Stimulated activated CD8-positive, alpha-beta memory T cell treated with anti-CD3 and anti-CD28 coated beads, Interleukin-15, amount 100 ng/mL, for 24 hours (primary cell): ENCODE measurements at regions not wholly inside any gene's neighbourhood (a gene's known extent, or its start where the extent isn't known, plus 50 kb on each side); places are given as distances from the start of the nearest gene placed in this dataset.

ENCODE experiments used
- DNase-seq: peaks from one replicate; pipeline ENCODE4 v3.0.0-alpha.2; 2020; ENCODE audit warnings: low read depth

DNA sequence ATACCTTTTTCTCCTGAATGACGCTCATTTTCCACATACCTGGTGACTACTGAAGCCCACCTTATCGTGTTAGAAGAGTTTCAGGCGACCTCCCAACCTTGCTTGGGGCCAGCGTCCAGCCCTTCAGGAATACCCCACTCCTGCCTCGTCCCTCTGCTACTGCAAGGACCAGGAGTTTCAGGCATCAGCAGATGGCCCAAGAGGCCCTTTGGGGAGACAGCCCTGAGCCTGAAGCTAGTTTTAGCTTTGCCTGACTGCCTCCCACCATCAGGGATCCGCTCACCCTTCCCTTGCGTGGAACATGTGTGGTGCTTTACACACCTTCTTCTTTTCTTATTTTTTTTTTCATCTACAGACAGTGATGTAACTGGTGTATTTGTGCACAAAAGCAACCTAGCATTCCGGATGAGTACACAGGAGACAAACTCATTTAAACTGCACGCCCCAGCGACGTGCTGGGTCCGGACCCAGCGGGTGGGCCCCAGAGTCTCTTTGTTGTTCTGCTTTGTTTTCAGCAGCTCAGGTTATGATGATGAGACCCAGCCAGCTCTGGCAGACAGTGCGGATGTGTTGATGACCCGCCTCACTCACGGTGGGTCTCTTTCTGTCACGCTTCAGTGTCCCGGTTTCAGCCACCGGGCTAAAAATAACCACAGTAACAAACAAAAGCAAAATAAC, 242.4 kb downstream of the C16orf95 start:
- no peak for DNase-seq

DNA sequence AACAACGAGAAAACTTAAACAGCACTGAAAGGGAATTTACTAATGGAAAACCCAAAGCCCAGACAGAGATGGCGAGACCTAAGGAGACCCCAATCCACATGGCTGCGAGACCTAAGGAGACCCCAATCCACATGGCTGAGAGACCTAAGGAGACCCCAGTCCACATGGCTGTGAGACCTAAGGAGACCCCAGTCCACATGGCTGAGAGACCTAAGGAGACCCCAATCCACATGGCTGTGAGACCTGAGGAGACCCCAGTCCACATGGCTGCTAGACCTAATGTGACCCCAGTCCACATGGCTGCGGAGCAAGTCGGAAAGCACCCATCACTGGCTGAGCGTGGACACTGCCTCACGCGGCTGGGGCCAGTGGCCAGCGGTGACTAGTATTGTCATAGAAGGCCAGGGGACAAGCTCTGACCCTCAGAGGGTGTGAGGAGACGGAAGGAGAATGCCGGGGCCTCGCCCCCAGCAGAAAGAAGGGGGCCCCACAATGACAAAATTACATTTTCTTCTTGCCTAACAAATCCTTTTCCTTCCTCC, 241.8 kb downstream of the C16orf95 start:
- no peak for DNase-seq

DNA sequence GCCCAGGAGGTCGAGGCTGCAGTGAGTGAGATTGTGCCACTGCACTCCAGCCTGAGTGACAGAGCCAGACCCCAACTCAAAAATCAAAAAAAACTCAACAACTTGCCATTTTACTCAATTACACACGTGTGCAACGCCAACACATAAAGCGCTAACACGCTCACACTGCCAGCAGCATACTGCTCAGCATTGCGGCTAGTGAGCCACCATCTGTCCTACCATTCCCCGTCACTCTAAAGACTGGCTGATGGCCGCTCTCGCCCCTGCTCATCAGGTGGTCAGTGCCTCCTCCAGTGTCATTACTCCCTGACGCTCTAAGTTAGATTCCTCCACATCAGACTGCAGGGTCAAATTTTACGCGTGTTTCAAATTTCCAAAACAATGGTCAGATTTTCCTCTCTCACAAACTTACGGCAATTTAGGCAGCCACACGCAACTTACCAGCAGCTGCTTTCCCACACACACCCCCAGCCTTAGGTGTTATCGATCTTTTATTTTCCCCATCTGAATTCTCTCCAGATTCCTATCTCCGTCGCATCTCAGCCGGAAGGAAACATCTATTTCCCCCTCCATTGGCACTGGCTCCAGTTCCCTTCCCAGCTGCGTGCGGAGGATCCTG, 240.8 kb downstream of the C16orf95 start:
- no peak for DNase-seq

DNA sequence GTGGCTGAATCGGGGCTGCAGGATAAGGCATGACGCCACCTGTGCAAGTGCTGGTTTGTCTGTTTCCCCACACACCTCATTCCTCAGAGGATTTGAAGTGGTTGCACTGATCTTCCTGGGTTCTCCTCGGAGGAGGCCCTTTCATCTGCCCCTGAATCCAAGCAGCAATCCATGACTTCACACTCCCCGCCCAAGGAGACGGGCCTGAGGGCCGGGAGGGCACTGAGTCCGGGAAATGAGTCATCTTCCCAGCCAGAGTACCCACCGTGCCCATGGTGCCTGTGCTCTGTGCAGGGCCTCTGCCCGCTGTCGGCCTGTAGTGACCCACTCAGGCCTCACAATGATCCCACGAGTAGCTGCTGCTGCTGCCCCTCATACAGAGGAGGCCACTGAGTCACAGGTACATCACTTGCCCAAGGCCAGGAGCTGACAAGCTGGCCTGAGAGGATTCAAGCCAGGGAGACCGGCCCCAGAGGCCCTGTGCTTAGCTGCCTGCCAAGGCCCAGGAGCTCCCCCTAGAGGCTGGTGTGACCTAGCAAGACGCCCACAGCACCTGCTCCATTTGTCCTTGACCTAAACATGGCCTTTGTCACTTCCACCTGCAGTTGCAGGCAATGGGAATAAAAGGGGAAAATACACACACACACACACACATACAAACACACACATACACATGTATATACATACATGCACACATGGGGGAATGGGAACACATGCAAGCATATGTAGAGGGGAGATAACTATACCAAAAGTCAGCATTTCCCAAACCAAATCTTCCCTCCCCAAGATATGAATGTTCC, 240.0 kb downstream of the C16orf95 start:
- DNase-seq: no peak

DNA sequence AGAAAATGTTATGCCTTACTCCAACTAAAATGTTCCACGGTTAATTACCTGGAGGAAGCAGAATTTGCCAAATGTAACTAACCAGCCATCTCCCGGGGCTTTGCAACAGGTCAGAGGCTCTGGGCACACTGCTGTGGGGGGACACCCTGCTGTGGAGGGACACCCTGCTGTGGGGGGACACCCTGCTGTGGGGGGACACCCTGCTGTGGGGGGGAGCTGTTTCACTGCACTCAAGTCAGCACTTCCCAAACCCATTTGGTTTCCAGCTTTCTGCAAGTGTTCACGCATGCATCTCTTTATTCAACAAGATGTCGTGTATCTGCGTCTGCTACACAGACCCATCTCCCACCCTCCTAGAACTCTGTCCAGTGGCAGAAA, 239.5 kb downstream of the C16orf95 start:
- no peak for DNase-seq

DNA sequence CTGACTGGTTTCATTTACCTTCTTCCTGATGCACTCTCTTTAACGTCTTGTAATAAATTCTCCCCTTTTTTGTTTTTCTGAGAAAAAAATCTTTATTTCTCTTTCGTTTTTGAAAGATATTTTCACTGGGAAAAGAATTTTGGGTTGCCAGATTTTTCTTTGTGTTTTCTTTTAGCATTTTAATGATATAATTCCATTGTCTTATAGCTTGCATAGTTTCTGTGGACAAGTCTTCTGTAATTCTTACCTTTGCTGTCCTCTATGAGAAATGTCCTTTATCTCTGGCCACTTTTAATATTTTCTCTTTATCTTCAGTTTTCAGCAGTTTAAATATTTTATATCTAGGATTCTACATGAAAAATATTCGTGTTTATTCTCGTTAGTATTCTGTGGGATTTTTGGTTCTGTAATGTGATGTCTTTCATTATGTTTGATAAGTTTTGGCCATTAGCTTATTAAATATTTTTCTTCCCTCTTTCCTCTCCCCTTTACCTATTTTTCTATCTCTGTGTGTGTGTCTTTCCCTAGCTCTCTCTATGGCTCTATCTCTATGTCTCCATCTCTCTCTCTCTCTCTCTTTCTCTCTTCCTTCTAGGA, 236.5 kb downstream of the C16orf95 start:
- no peak for DNase-seq

DNA sequence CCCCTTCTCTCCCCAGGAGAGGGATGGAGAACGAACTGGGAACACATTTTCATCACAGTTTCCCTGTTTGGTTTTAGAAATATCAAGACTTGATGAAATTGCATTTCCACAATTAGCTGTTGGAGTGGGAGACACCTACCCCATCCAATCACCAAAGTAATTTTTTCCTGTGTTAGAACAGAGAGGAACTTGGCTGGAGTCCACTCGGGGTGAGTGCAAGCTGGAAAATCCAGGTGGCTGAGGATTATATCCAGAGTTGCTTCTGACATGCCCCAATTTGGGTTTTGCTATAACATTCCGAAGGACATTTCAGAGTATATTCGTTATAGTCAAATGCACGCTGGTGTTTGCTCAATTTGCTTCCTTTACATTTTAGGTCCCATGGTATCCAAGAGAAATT, 231.8 kb downstream of the C16orf95 start:
- DNase-seq: no peak

DNA sequence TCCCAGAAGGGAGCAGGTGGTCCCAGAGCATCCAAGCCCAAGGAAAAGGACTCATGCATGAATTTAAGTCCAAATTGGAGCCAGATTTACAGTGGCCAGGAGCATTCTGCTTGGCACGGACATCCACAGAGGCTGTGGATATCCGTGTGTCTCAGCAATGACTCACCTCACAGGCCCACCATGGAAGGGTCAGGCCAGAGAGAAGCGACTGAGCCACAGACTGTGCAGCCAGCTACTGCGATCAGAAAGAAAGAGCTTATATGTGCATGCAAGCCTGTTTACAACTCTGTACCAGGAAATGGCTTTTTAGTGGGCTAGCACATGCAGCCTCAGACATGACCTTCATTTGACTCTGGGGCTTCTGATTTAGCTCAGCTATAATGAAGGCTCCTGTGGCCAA, 231.0 kb downstream of the C16orf95 start:
- DNase-seq: no peak

DNA sequence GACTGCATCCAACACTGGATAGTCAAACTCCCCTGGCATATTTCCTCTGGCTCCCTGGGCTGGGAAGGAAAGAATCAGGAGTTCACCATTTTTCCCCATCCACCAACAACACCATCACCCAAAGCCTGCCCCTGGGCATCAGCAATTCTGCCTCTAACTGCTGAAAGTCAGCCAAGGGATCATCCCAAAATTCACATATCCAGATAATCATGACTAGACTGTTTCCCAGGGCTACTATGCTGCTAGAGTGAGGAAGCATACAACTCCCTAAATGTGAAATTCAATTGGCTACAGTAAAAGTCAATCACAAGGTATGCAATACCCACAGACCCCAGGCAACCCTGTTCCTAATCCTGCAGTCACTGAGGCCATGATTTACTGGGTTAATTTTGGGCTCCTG, 230.6 kb downstream of the C16orf95 start:
- no peak for DNase-seq

DNA sequence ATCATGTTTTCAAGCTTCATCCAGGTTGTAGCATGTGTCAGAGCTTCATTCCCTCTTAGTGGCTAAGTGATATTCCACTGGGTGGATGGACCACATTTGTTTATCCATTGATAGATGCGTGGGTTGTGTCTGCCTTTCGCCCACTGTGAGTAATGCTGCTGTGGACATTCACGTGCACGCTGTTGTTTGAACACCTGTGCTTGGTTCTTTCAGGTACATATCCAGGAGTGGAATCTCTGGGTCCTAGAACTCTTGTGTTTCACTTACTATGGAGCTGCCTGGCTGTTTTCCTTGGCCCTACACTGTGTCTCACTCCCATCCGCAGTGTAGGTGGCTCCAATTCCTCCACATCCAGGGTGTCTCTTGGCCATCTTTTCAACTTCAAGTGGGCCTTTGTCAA, 224.2 kb downstream of the C16orf95 start:
- no peak for DNase-seq

DNA sequence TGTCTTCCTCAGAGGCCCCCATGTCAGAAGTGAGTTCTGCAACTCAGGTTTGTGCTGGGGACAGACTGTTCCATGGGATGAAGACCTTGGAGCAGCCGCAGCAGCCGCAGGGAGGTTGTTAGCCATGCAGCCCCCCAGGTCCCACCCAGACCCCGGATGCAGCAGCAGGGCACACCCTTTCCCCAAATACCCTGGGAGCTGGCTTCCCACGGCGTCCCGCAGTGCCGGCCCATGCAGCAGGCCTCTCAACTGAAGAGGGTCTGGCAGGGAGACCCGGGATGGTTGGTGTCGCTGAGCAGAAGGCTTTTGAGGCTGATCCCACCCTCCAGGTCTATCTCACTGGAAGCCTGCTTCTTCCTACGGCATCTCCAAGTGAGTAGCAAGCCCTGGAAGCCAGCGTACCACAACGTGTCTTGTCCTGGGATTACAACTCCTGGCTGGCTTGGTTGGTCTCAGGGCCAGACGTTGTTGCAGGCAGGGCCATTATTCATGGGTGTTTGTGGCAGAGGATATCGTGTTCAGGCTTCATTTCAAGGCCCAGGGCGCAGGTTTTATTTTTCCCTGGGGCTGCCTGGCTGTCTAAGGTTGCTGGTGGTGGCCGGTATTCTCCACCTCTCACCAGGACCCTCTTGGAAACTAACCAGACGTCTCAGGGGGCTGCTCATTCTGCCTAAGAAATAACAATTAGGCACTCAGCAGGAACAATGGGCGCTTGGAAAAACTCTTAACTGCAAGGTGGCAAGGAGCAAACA, 223.2 kb downstream of the C16orf95 start:
- DNase-seq: no peak

DNA sequence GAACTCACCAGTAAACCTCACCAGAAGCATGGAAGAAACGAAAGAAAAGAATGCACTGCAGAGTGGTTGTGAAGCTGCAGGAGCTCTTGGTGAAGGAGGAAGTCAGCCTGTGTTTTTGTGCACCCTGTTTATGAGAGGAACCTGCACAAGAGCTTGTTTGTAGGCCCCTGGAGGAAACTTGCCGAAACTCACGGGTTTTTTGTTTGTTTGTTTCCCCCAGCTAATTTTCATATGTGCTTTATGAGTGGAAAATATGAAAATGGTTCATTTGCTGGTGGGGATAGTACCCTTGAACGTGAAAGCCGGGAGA, 222.7 kb downstream of the C16orf95 start:
- no peak for DNase-seq

DNA sequence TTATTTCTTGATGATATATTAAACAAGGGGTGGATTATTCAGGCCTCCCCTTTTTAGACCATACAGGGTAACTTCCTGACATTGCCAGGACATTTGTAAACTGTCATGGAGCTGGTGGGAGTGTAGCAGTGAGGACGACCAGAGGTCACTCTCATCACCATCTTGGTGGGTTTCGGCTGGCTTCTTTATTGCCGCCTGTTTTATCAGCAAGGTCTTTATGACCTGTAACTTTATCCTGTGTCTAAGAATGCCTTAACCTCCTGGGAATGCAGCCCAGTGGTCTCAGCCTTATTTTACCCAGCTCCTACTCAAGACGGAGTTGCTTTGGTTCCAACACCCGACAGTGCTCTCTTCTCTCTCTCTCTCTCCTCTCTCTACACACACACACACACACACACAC, 221.9 kb downstream of the C16orf95 start:
- no peak for DNase-seq

DNA sequence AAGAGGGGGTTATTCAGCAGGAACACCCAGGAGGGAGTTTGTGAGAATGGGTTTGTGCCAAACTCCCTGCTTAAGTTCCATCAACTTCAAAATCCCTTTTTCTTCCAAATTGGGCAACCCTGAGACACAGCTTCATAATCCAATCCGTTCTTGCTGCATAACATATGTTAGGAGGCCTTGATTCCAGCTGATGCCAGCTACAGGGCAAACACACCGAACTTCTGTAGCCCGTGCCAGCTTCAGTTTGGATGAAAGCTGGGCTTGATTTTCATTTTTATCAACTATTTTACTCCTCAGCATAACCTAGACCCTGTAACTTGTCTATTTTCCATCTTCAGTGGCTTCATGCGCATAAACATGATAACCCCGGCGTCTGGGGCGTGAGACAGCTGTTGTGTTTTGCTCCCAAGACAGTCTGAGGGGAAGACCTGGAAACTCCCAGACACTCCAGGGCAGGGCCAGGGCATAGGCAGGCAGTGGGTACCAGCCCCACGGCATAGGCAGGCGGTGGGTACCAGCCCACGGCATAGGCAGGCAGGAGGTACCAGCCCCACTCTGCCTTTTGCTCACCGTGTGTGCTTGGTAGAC, 220.4 kb downstream of the C16orf95 start:
- no peak for DNase-seq

DNA sequence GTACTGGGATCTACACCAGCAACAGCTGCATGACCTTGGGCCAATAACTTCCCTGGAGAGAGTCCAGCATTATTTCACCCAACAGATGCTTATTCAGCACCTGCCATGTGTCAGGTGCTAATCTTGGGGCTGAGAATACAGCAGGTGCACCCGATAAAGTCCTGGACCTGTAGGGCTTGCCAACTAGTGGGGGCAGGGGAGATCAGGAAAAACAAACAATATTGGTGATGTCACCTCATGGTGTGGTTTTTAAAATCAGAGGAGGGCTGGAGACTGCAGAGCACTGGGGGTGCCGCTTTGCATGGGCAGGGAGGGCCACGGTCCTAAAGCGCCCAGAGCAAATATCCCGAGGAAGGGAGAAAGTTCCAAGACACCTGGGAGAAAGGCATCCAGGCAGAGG, 218.8 kb downstream of the C16orf95 start:
- no peak for DNase-seq

DNA sequence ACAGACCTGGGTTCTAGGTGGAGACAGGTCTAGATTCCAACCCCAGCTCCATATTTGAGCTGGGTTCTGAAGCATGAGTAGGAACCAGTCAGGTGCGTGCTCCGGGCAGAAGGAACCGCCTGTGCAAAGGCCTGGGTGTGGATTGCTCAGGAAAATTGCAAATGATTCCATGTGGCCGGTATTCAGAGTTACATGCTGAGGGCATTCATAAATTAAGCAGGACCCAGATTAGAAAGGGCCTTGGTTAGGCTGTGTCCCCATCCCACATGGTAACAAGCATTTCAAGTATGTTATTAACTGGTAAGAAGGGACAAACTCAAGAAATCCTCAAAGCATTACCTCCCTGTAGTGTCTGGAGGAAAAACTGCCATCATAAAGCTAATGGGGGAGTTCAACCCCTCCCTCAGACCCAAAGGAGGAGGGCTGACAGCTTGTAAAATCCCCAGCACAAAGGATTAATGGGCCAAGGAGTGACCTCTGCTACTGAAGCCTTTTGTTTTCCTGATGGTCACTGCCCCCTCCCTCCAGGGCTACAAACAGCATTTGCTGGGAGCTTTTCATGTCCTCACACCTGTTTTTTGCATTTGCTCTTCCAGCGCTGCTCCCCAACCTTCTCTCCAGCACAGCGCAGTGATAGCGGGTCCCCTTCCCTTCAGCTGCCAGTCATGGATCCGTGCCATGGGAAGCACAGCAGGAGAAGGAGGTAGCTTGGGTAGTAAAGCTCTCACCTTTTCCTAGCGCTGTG, 218.0 kb downstream of the C16orf95 start:
- no peak for DNase-seq

DNA sequence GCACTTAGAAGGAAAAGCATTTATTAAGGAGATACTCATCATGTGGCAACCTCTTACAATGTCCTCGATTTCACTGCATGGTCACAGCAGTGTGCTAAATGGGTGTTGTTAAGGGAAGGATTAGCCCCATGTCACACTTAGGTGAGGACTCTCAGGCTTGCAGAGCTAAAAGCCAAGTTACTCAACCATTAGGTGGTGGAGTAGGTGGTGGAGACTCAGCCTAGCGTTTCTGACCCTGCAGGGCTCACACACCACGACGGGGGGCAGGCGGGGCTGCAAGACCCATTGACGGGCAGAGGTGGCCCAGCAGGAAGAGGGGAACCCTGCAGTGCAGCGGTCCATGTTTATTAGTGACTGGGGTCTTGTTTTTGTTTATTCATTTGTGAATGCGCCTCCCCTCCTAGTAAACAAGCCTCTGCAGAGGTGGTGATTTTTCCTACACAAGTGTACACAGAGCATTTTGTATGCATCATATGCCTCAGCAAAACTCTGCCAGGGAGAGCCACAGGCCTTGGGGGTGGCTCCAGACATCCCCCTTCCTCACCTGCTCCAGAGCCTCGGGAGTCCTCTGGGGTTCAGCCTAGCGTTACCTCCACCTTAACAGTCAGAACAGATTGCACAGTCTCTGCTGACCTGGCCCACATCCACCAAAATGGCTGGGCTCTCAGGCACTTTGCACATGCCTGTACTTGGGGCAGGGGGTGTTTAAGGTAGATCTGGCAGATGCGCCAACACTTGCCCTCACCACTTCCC, 216.7 kb downstream of the C16orf95 start:
- no peak for DNase-seq

DNA sequence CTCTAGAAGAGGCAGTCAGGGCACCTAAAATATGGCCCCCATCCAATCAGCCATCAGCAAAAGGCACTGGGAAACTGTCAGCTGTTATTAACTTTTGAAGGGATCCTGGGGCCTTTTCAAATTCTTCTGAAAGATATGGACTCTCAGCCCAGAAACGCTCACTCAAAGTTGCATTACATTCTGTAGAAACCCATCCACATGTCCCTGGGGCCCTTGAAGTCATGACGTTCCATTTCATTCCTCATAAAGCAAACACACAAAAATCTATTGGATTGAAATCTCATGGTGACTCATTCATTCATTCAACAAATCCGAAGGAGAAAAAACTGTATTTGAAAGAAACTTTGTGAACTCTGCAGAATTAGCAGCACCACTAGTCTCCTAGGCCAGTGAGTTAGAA, 215.3 kb downstream of the C16orf95 start:
- no peak for DNase-seq

DNA sequence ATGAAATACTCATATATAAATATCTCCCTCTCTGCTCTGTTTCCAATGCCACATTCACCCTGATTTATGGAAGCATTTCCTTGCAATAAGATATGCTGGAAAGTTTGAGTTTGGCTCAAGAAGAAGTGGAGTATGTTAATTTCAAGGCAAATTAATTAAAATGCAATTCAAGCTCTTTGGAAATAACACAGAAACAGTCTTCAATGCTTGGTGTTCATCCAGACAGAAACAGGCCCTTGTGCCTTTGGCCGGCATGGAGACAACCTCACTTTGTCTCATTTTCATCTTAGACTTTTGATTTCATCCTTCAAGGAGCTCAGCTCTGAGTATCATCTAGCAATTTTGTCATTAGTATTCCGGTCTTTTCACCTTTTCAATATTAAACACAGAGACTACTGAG, 210.0 kb downstream of the C16orf95 start:
- DNase-seq: no peak

DNA sequence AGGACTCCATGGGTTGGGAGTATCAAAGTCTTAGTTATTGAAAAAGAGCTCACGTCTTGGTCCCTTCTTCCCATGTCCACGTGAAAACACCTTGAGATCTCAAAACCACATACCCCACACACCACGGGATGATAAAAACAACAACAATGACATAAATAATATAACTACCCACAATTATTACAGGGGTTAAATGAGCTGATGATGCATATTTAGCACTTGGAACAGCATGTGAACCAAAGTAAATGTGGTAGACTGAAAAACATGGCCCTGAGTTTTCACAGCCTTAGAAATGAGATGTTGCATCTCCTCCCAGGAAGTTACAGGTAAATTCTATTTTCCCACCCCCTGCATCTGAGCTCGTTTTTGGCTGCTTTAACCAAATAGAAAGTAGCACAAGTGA, 208.9 kb downstream of the C16orf95 start:
- DNase-seq: no peak
